ENCODE measurements at regions not wholly inside any gene's neighbourhood (a gene's known extent, or its start where the extent isn't known, plus 50 kb on each side); places are given as distances from the start of the nearest gene placed in this dataset.

GRCh38 chr17:83195330-83196023 lies 116.1 kb downstream of the METRNL start:
- DNase-seq (ENCODE audit: low read depth): no peak
- TF ChIP-seq CTCF (conservative IDR thresholded peaks at IDR 0.05; ENCODE audit: low read depth, low read length): no peak

GRCh38 chr17:83196024-83196365 lies 116.6 kb downstream of the METRNL start:
- TF ChIP-seq CTCF (conservative IDR thresholded peaks at IDR 0.05; ENCODE audit: low read depth, low read length): no peak
- no peak for DNase-seq (ENCODE audit: low read depth)
- no peak overlapping the region for H3K4me3 ChIP-seq (ENCODE audit: low read length)

More at GRCh38 chr17:83195330-83196023, 116.1 kb downstream of the METRNL start:
- no peak overlapping the region for H3K4me3 ChIP-seq (ENCODE audit: low read length)

DNA sequence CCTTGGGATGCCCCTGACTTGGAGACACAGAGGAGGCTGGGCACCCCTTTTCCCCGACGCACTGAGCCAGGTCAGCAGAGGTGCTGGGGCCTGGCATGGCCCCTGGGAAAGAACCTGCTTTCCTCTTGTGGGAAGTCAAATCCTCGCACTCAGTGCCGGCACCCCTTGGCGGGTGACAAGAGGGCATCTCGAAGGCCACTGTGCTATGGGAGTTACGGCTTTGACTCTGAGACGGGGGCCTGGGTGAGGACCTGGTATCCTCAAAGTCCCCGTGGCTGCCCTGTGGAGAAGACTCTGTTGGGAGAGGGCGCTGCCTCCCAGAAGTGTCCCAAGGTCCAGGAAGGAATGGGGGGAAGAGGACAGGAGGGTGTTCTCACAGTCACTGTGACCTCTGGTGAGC lies 117.0 kb downstream of the METRNL start:
- no peak for DNase-seq (ENCODE audit: low read depth)
- no peak for TF ChIP-seq CTCF (conservative IDR thresholded peaks at IDR 0.05; ENCODE audit: low read depth, low read length)
- no peak overlapping the region for H3K4me3 ChIP-seq (ENCODE audit: low read length)

DNA sequence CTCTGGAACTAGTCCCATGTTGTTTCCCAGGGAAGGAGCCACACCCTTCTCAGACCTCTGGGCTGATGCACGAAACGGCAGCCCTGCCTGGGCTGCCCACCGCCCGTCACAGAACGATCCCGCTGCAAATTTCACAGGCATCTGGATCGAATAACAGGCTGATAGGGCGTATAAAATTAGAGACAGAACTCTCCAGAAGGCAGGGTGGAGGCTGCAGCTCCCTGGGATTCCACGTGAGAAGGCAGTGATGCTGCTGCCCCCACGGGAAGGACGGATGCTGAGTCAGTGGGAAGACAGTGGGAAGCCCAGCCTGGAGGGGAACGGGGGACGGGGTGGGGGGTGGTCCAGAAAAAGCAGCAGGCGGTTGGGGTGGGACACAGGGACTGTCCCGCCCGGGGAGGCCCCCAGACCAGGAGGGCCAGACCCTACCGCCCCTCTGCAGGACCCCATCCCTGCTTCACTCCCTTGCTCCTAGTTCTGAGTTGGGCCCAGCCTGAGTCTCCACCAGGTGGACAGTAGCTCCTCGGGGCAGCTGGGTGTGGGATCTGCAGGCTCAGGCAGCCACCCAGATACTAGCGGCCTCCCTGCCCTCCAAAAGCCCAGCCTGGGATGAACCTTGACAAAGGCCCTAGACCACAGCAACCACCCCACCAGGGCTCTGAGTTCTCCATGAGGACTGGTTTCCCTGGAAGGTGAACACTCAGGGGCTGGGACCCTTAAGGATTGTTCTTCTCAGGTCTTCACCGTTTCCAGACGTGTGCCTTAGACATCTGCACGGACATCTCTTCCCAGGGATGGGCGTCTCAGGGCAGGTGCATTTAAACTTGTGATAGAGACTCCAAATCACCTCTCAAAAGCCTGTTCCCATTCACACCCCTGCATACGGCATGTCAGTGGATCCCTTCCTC lies 117.8 kb downstream of the METRNL start:
- TF ChIP-seq CTCF (conservative IDR thresholded peaks at IDR 0.05; ENCODE audit: low read depth, low read length): no peak
- H3K4me3 ChIP-seq (ENCODE audit: low read length): no peak overlapping the region
- DNase-seq (ENCODE audit: low read depth): no peak

GRCh38 chr17:83198366-83199341 lies 119.2 kb downstream of the METRNL start:
- H3K4me3 ChIP-seq (ENCODE audit: low read length): no peak overlapping the region
- no peak for TF ChIP-seq CTCF (conservative IDR thresholded peaks at IDR 0.05; ENCODE audit: low read depth, low read length)
- no peak for DNase-seq (ENCODE audit: low read depth)

DNA sequence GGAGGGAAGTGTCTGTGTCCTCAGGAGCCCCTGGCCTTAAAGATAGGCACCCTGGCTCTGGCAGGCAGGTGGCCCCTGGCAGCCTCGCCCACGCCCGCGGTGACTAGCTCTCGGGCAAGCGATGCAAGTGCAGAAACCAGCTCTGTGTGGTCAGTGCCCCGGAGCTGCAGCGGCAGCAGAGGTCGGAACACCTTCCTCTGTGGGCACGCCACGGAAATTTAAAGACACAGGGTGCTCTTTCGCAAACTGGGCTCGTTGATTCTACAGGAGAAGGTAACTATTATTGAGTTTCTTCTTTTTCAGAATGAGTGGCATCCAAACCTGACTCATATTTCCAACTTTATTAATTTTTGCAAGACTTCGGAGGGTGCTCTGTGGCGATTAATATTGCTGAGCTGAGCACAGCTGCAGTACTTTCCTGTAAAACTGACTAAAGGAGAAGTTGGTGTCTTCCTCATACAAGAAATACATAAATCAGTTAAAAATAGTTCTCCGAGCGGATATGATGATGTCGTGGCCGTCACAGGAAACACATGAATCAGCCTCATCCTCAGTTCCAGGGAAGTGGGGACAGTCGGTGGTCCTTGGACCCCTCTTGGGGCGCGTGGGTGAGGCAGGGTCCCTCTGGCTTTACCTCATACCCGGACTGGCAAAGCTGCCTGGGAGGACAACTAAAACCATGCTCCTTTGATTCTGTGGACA lies 120.2 kb downstream of the METRNL start:
- DNase-seq (ENCODE audit: low read depth): no peak
- H3K4me3 ChIP-seq (ENCODE audit: low read length): no peak overlapping the region
- TF ChIP-seq CTCF (conservative IDR thresholded peaks at IDR 0.05; ENCODE audit: low read depth, low read length): no peak

Data from retinal pigment epithelial cell (primary cell).